Upper lobe of left lung (tissue), 6 donors: ENCODE measurements at regions not wholly inside any gene's neighbourhood (a gene's known extent, or its start where the extent isn't known, plus 50 kb on each side); places are given as distances from the start of the nearest gene placed in this dataset.
"Not testable (repeated sequence)": the region's sequence is repeated elsewhere in the genome, so short reads cannot be mapped to it uniquely, and the experiment has no call there.

ENCODE experiments used
- ATAC-seq, 2 donors: fragments of 200-7000 bp; cut with Tn5 transposase; one replicate each; pipeline ENCODE4 v1.9.1; 2022; ENCODE audit warnings: mild to moderate bottlenecking in 2 of 2, moderate library complexity in 2 of 2; ENCODE audit not compliant: low FRiP score in 2 of 2
- DNase-seq, 2 donors: peaks; one replicate each; pipeline ENCODE4 v3.0.0-alpha.2; 2019 to 2020
- H3K27ac ChIP-seq, 4 donors: fragments of 200-600 bp; sonication (generic); one replicate each; pipeline ENCODE4 v1.5.1; 2016 to 2019
- H3K27me3 ChIP-seq, 4 donors: fragments of 200-600 bp; sonication (generic); one replicate each; pipeline ENCODE4 v1.5.1; 2017 to 2019
- H3K36me3 ChIP-seq, 4 donors: fragments of 200-600 bp; sonication (generic); one replicate each; pipeline ENCODE4 v1.5.1; 2016 to 2019
- H3K4me1 ChIP-seq, 4 donors: fragments of 200-600 bp; sonication (generic); one replicate each; pipeline ENCODE4 v1.5.1; 2018 to 2019
- H3K4me3 ChIP-seq, 4 donors: fragments of 200-600 bp; sonication (generic); one replicate each; pipeline ENCODE4 v1.5.1; 2017 to 2019; ENCODE audit warnings: mild to moderate bottlenecking in 2 of 4, moderate library complexity in 1 of 4
- H3K9me3 ChIP-seq, 4 donors: fragments of 200-600 bp; sonication (generic); one replicate each; pipeline ENCODE4 v1.5.1; 2018 to 2019
- CTCF ChIP-seq, 6 experiments: fragments of 450-650 bp in 4 of 6; fragments of 200-600 bp in 2 of 6; sonication (generic) in 2 of 6; IDR thresholded peaks; one replicate each; pipeline ENCODE4 v1.5.1; 2016 to 2019; ENCODE audit warnings: antibody characterized with exemption in 6 of 6
- EP300 ChIP-seq, 4 donors: sonication (generic); formaldehyde crosslinking; IDR thresholded peaks; one replicate each; pipeline ENCODE4 v1.5.1; 2017; ENCODE audit warnings: antibody characterized with exemption in 4 of 4, control low read depth in 2 of 4
- POLR2A ChIP-seq, 4 donors: fragments of 450-650 bp; IDR thresholded peaks; one replicate each; pipeline ENCODE4 v1.5.1; 2016 to 2017; ENCODE audit warnings: antibody characterized with exemption in 4 of 4, mild to moderate bottlenecking in 2 of 4
- POLR2AphosphoS5 ChIP-seq, 2 donors: sonication (generic); formaldehyde crosslinking; IDR thresholded peaks; one replicate each; pipeline ENCODE4 v1.5.1; 2017; ENCODE audit warnings: antibody characterized with exemption in 2 of 2
- WGBS, 2 donors: methylation state at CpG; one replicate each; pipeline ENCODE4 v1.1.5; 2017 to 2018; 5-methylcytosine and 5-hydroxymethylcytosine counted together
- donor health status: DM: no; HTN: no; CAD: no; lungs with moderate emphysema.
- donor health status: DM: no; HTN: yes; CAD: no; lungs with severe emphysema.

GRCh38 chr4:119958983-119959382, 107.7 kb downstream of the MAD2L1 start:
- no peak for DNase-seq
- no peak overlapping the region for H3K27ac ChIP-seq
- no peak overlapping the region for H3K4me3 ChIP-seq
- no peak for TF ChIP-seq CTCF (IDR thresholded peaks at IDR 0.05)
- TF ChIP-seq EP300 (IDR thresholded peaks at IDR 0.05), result no peak
- TF ChIP-seq POLR2AphosphoS5 (IDR thresholded peaks at IDR 0.05), result no peak
- TF ChIP-seq POLR2A (IDR thresholded peaks at IDR 0.05), result no peak
- no peaks in the 10 kb centered on the region for H3K36me3 ChIP-seq
- H3K27me3 ChIP-seq, result no peaks in the 10 kb centered on the region
- H3K9me3 ChIP-seq, result no peaks in the 10 kb centered on the region
- no peak for ATAC-seq
- H3K4me1 ChIP-seq, result no peaks in the 10 kb centered on the region

- TF ChIP-seq POLR2AphosphoS5 (IDR thresholded peaks at IDR 0.05) (no peak), EP300 (IDR thresholded peaks at IDR 0.05) (no peak), CTCF (IDR thresholded peaks at IDR 0.05) (no peak), POLR2A (IDR thresholded peaks at IDR 0.05) (no peak)
- Histone ChIP-seq H3K27ac (no peak overlapping the region), H3K9me3 (no peaks in the 10 kb centered on the region), H3K4me1 (no peaks in the 10 kb centered on the region), H3K4me3 (no peak overlapping the region), H3K27me3 (no peaks in the 10 kb centered on the region), H3K36me3 (no peaks in the 10 kb centered on the region)
- WGBS, 2 donors, result 68 to 85% methylated on average over 3 of the region's 3 CpGs
- ATAC-seq (no peak), DNase-seq (no peak)
Measured at GRCh38 chr4:119955256-119955655, 111.4 kb downstream of the MAD2L1 start.

- not testable (repeated sequence) for H3K27ac ChIP-seq, H3K36me3 ChIP-seq, ATAC-seq, H3K4me1 ChIP-seq, H3K4me3 ChIP-seq, H3K9me3 ChIP-seq, H3K27me3 ChIP-seq
- DNase-seq, result peak in 1 of 2 donors; percentile 34
- WGBS, 2 donors, result 95 to 98% methylated on average over 14 of the region's 18 CpGs
Measured at GRCh38 chr4:119954487-119954886, 112.2 kb downstream of the MAD2L1 start.

- H3K27ac ChIP-seq, result no peak overlapping the region
- no peaks in the 10 kb centered on the region for H3K4me1 ChIP-seq
- WGBS, 2 donors, result 48 to 52% methylated on average over 5 of the region's 5 CpGs
- DNase-seq (peak in 1 of 2 donors; percentile 22), ATAC-seq (no peak)
- H3K36me3 ChIP-seq, result no peaks in the 10 kb centered on the region
- H3K27me3 ChIP-seq, result no peaks in the 10 kb centered on the region
- H3K9me3 ChIP-seq, result no peaks in the 10 kb centered on the region
- H3K4me3 ChIP-seq, result no peak overlapping the region
- no peak for TF ChIP-seq POLR2AphosphoS5 (IDR thresholded peaks at IDR 0.05)
- TF ChIP-seq EP300 (IDR thresholded peaks at IDR 0.05), result no peak
- no peak for TF ChIP-seq POLR2A (IDR thresholded peaks at IDR 0.05)
Measured at GRCh38 chr4:119946359-119946758, 120.3 kb downstream of the MAD2L1 start.

GRCh38 chr4:119942806-119943205, 123.8 kb downstream of the MAD2L1 start:
- H3K27me3 ChIP-seq, result no peaks in the 10 kb centered on the region
- no peak for TF ChIP-seq POLR2A (IDR thresholded peaks at IDR 0.05)
- TF ChIP-seq POLR2AphosphoS5 (IDR thresholded peaks at IDR 0.05), result no peak
- TF ChIP-seq EP300 (IDR thresholded peaks at IDR 0.05), result no peak
- TF ChIP-seq CTCF (IDR thresholded peaks at IDR 0.05), result no peak
- no peak overlapping the region for H3K4me3 ChIP-seq
- ATAC-seq (no peak), DNase-seq (no peak)
- H3K9me3 ChIP-seq, result no peaks in the 10 kb centered on the region
- no peaks in the 10 kb centered on the region for H3K36me3 ChIP-seq
- H3K27ac ChIP-seq, result no peak overlapping the region
- H3K4me1 ChIP-seq, result no peaks in the 10 kb centered on the region
- WGBS, 2 donors, result 72 to 81% methylated on average over 1 of the region's 1 CpG

- H3K4me1 ChIP-seq, result no peaks in the 10 kb centered on the region
- H3K4me3 ChIP-seq, result no peak overlapping the region
- ATAC-seq, result no peak
- H3K27ac ChIP-seq, result no peak overlapping the region
- 86 to 93% methylated on average over 1 of the region's 1 CpG for WGBS, 2 donors
- no peaks in the 10 kb centered on the region for H3K27me3 ChIP-seq
- no peak for DNase-seq
- TF ChIP-seq POLR2A (IDR thresholded peaks at IDR 0.05) (no peak), POLR2AphosphoS5 (IDR thresholded peaks at IDR 0.05) (no peak), EP300 (IDR thresholded peaks at IDR 0.05) (no peak), CTCF (IDR thresholded peaks at IDR 0.05) (no peak)
- H3K36me3 ChIP-seq, result no peaks in the 10 kb centered on the region
- no peaks in the 10 kb centered on the region for H3K9me3 ChIP-seq
Measured at GRCh38 chr4:119940557-119940956, 126.1 kb downstream of the MAD2L1 start.
